ENCODE measurements at regions not wholly inside any gene's neighbourhood (a gene's known extent, or its start where the extent isn't known, plus 50 kb on each side); places are given as distances from the start of the nearest gene placed in this dataset.

DNA sequence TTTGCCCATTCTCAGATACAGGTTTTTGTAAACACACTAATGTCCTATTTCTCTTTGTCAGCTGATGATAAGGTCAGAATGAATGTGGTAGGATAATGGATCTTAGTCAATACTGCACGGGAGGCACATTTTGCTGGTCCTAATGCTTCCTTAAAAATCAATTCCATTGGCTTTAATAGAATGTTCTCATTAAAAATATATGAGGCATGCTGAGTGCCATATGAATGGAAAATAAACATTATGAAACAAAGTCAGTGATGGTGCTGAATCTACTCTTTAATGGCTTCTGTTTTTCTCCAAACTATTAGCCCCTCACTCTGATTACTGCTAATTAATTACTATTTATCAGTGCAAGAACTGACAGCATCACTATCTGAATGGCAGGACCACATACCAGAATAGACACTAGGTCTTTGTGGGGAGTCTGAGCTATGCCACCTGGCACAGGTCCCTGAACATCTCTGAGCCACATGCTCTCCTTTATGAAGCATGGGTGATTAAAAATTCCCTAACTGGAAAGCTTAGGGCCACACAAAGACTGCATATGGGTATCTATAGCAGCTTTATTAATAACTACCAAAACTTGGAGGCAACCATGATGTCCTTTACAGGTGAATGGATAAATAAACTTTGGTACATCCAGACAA lies 278.9 kb downstream of the MEX3B start:
- Histone ChIP-seq H3K36me3 (no peaks in the 10 kb centered on the region), H3K4me3 (no peak overlapping the region), H3K4me1 (ENCODE audit: low read depth) (peaks cover 8% of the 10 kb centered on the region), H3K27me3 (no peaks in the 10 kb centered on the region), H3K9me3 (ENCODE audit: low read depth) (no peaks in the 10 kb centered on the region), H3K27ac (no peak overlapping the region)
- no peak for DNase-seq (ENCODE audit: low read depth in 1 of 2, low spot score in 1 of 2)
- TF ChIP-seq, protein P1, sequence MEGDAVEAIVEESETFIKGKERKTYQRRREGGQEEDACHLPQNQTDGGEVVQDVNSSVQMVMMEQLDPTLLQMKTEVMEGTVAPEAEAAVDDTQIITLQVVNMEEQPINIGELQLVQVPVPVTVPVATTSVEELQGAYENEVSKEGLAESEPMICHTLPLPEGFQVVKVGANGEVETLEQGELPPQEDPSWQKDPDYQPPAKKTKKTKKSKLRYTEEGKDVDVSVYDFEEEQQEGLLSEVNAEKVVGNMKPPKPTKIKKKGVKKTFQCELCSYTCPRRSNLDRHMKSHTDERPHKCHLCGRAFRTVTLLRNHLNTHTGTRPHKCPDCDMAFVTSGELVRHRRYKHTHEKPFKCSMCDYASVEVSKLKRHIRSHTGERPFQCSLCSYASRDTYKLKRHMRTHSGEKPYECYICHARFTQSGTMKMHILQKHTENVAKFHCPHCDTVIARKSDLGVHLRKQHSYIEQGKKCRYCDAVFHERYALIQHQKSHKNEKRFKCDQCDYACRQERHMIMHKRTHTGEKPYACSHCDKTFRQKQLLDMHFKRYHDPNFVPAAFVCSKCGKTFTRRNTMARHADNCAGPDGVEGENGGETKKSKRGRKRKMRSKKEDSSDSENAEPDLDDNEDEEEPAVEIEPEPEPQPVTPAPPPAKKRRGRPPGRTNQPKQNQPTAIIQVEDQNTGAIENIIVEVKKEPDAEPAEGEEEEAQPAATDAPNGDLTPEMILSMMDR (IDR thresholded peaks at IDR 0.05; ENCODE audit: low read depth, low read length), result no peak

DNA sequence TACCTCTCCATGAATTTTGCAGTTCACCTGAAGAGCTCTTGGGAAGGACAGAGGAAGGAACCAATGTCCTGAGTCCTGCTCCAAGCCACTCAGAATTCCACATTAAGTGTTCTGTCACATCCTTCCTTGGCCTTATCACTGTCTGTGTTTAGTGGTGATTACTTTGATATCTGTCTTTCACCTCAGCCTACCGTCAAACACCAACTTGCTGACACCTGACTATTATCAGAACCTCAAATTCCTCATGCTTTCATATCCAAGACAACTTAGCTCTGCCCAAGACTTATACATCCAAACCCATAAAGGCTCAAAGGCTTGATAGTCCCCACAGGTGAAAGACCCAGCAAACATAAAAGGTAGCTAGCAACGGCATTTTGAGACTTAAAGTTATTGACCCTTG lies 280.0 kb downstream of the MEX3B start:
- Histone ChIP-seq H3K4me1 (ENCODE audit: low read depth) (peaks cover 8% of the 10 kb centered on the region), H3K27me3 (no peaks in the 10 kb centered on the region), H3K27ac (no peak overlapping the region), H3K9me3 (ENCODE audit: low read depth) (no peaks in the 10 kb centered on the region), H3K4me3 (no peak overlapping the region), H3K36me3 (no peaks in the 10 kb centered on the region)
- TF ChIP-seq, protein P1 (IDR thresholded peaks at IDR 0.05; ENCODE audit: low read depth, low read length), result no peak
- DNase-seq (ENCODE audit: low read depth in 1 of 2, low spot score in 1 of 2), result no peak

DNA sequence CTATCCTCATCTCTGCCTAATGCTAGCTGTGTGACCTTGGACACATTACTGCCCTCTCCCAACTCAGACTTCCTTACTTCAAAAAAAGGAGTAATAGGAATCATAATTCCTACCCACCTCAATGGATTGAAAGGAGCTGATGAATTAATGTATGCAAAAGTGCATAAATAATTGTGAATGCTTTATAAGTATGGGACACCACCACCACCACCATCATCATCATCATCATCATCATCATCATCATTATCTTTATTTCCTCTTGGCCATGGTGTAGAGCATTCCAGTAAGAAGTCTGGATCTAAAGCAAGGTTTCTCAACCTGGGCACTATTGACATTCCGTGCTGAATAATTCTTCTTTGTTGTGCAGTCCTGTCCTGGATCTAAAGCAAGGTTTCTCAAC lies 282.5 kb downstream of the MEX3B start:
- Histone ChIP-seq H3K27me3 (no peaks in the 10 kb centered on the region), H3K27ac (no peak overlapping the region)

DNA sequence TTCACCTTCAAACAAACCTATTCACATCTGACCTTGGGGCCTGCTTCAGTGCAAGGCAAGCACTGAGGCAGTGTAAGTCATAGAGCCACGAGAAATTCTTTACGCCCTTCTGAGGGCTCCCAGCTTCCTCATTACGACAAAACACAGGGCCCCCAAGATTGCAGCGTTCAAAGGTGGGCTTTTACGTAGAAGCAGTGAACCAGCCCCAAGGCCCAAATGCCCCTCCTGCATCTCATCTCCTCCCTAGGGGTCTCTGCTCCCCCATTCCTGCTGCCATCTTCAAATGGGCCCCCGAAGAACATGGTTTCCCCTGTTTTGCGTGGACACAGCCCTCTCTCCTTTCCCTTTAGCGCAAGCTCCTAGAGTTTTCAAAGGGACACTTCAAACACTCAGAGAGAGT lies 285.1 kb downstream of the MEX3B start:
- no peaks in the 10 kb centered on the region for H3K36me3 ChIP-seq
- TF ChIP-seq, protein P1 (IDR thresholded peaks at IDR 0.05; ENCODE audit: low read depth, low read length), result no peak
- H3K27me3 ChIP-seq, result no peaks in the 10 kb centered on the region
- H3K27ac ChIP-seq, result no peak overlapping the region
- no peak overlapping the region for H3K4me3 ChIP-seq
- H3K9me3 ChIP-seq (ENCODE audit: low read depth), result no peaks in the 10 kb centered on the region
- no peak for DNase-seq (ENCODE audit: low read depth in 1 of 2, low spot score in 1 of 2)
- peaks cover 3% of the 10 kb centered on the region for H3K4me1 ChIP-seq (ENCODE audit: low read depth)

More for the DNA sequence above, 282.5 kb downstream of the MEX3B start:
- no peak for DNase-seq (ENCODE audit: low read depth in 1 of 2, low spot score in 1 of 2)
- Histone ChIP-seq H3K36me3 (no peaks in the 10 kb centered on the region), H3K9me3 (ENCODE audit: low read depth) (no peaks in the 10 kb centered on the region), H3K4me1 (ENCODE audit: low read depth) (peaks cover 8% of the 10 kb centered on the region), H3K4me3 (no peak overlapping the region)
- TF ChIP-seq, protein P1 (IDR thresholded peaks at IDR 0.05; ENCODE audit: low read depth, low read length), result no peak

DNA sequence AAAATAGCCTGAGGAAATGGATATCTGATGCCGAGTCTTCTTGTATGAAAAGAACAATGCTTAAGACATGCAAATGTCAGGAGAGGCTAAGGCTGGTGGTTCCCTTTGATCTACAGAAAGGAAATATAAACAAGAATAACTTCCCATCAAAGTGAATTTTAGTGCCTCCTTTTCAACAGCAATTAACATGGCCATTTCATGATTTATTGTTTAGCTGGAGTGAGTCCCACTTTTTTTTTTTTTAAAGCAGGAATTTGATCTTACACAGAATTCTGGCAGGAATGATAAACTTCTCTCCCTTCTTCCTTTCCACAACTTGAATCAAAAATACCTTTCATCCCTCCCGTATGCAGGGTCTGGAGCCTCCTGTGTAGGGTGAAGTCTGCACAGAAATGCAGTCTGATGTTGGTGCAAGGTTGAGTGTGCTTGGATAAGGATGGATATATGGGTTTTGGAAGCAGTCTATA lies 287.0 kb downstream of the MEX3B start:
- Histone ChIP-seq H3K27ac (no peak overlapping the region), H3K4me1 (ENCODE audit: low read depth) (no peaks in the 10 kb centered on the region), H3K4me3 (no peak overlapping the region), H3K9me3 (ENCODE audit: low read depth) (no peaks in the 10 kb centered on the region), H3K36me3 (no peaks in the 10 kb centered on the region), H3K27me3 (no peaks in the 10 kb centered on the region)
- no peak for DNase-seq (ENCODE audit: low read depth in 1 of 2, low spot score in 1 of 2)
- TF ChIP-seq, protein P1 (IDR thresholded peaks at IDR 0.05; ENCODE audit: low read depth, low read length), result no peak

Measured in cardiac muscle cell (in vitro differentiated cells and primary cell).